ENCODE measurements at regions not wholly inside any gene's neighbourhood (a gene's known extent, or its start where the extent isn't known, plus 50 kb on each side); places are given as distances from the start of the nearest gene placed in this dataset.

GRCh38 chr20:56720620-56721213 is 91.6 kb downstream of the TFAP2C start:
- ChIA-PET POLR2A (no interaction called here), CTCF (interaction anchor here (0.6 kb wide), 1 partner anchor 43 kb away, joined by 3 read pairs; no protein-coding TSS in a partner anchor)
- TF ChIP-seq FOXA1 (IDR thresholded peaks at IDR 0.05), result no peak
- no peak for TF ChIP-seq TARDBP (IDR thresholded peaks at IDR 0.05)
- no peak for TF ChIP-seq CTBP1 (IDR thresholded peaks at IDR 0.05; ENCODE audit: borderline replicate concordance)
- TF ChIP-seq ZNF384 (IDR thresholded peaks at IDR 0.05), result no peak
- no peak for TF ChIP-seq FOXM1 (IDR thresholded peaks at IDR 0.05; ENCODE audit: borderline replicate concordance)
- no peak for TF ChIP-seq ARNT (IDR thresholded peaks at IDR 0.05)
- no peak for TF ChIP-seq SP1 (IDR thresholded peaks at IDR 0.05)
- TF ChIP-seq L3MBTL2 (conservative IDR thresholded peaks at IDR 0.05), result no peak
- TF ChIP-seq, protein P1, sequence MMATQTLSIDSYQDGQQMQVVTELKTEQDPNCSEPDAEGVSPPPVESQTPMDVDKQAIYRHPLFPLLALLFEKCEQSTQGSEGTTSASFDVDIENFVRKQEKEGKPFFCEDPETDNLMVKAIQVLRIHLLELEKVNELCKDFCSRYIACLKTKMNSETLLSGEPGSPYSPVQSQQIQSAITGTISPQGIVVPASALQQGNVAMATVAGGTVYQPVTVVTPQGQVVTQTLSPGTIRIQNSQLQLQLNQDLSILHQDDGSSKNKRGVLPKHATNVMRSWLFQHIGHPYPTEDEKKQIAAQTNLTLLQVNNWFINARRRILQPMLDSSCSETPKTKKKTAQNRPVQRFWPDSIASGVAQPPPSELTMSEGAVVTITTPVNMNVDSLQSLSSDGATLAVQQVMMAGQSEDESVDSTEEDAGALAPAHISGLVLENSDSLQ (IDR thresholded peaks at IDR 0.05), result no peak
- no peak for TF ChIP-seq BHLHE40 (IDR thresholded peaks at IDR 0.05; ENCODE audit: borderline replicate concordance)
- no peak for TF ChIP-seq ELF4 (IDR thresholded peaks at IDR 0.05)
- DNase-seq (ENCODE audit: extremely low spot score), result no peak

GRCh38 chr20:56722042-56722441 is 92.9 kb downstream of the TFAP2C start:
- DNase-seq (ENCODE audit: extremely low spot score), result no peak
- ChIA-PET POLR2A (no interaction called here), CTCF (no interaction called here)
- TF ChIP-seq LEF1 (IDR thresholded peaks at IDR 0.05; ENCODE audit: borderline replicate concordance) (no peak), SP1 (IDR thresholded peaks at IDR 0.05) (no peak), FOXK2 (IDR thresholded peaks at IDR 0.05) (no peak), L3MBTL2 (conservative IDR thresholded peaks at IDR 0.05) (no peak), HDGF (IDR thresholded peaks at IDR 0.05; ENCODE audit: borderline replicate concordance) (no peak), ZNF384 (IDR thresholded peaks at IDR 0.05) (no peak), ELF4 (IDR thresholded peaks at IDR 0.05) (no peak), ARNT (IDR thresholded peaks at IDR 0.05) (no peak), NFRKB (IDR thresholded peaks at IDR 0.05) (no peak), BHLHE40 (IDR thresholded peaks at IDR 0.05; ENCODE audit: borderline replicate concordance) (no peak), TARDBP (IDR thresholded peaks at IDR 0.05) (no peak), FOXM1 (IDR thresholded peaks at IDR 0.05; ENCODE audit: borderline replicate concordance) (no peak), SUZ12 (IDR thresholded peaks at IDR 0.05) (no peak)
- TF ChIP-seq, protein P1 (IDR thresholded peaks at IDR 0.05), result no peak

- TF ChIP-seq NFRKB (IDR thresholded peaks at IDR 0.05), result no peak
- no peak for TF ChIP-seq ZNF384 (IDR thresholded peaks at IDR 0.05)
- no peak for TF ChIP-seq LEF1 (IDR thresholded peaks at IDR 0.05; ENCODE audit: borderline replicate concordance)
- no peak for TF ChIP-seq SP1 (IDR thresholded peaks at IDR 0.05)
- no peak for TF ChIP-seq BHLHE40 (IDR thresholded peaks at IDR 0.05; ENCODE audit: borderline replicate concordance)
- TF ChIP-seq FOXK2 (IDR thresholded peaks at IDR 0.05), result no peak
- no peak for TF ChIP-seq ELF4 (IDR thresholded peaks at IDR 0.05)
- TF ChIP-seq, protein P1 (IDR thresholded peaks at IDR 0.05), result no peak
- TF ChIP-seq SUZ12 (IDR thresholded peaks at IDR 0.05), result no peak
- no peak for TF ChIP-seq TARDBP (IDR thresholded peaks at IDR 0.05)
- TF ChIP-seq ARNT (IDR thresholded peaks at IDR 0.05), result no peak
- TF ChIP-seq CTBP1 (IDR thresholded peaks at IDR 0.05; ENCODE audit: borderline replicate concordance), result no peak
- no peak for TF ChIP-seq FOXM1 (IDR thresholded peaks at IDR 0.05; ENCODE audit: borderline replicate concordance)
- TF ChIP-seq L3MBTL2 (conservative IDR thresholded peaks at IDR 0.05), result no peak
- TF ChIP-seq FOXA1 (IDR thresholded peaks at IDR 0.05), result no peak
- TF ChIP-seq HDGF (IDR thresholded peaks at IDR 0.05; ENCODE audit: borderline replicate concordance), result no peak
- no peak for DNase-seq (ENCODE audit: extremely low spot score)
- CTCF ChIA-PET, result no interaction called here
- POLR2A ChIA-PET, result no interaction called here
Measured at GRCh38 chr20:56723331-56723730, 94.2 kb downstream of the TFAP2C start.

- ChIA-PET CTCF (no interaction called here), POLR2A (no interaction called here)
- TF ChIP-seq NFRKB (IDR thresholded peaks at IDR 0.05), result no peak
- TF ChIP-seq BHLHE40 (IDR thresholded peaks at IDR 0.05; ENCODE audit: borderline replicate concordance), result no peak
- no peak for TF ChIP-seq TARDBP (IDR thresholded peaks at IDR 0.05)
- TF ChIP-seq, protein P1 (IDR thresholded peaks at IDR 0.05), result no peak
- no peak for TF ChIP-seq ZNF384 (IDR thresholded peaks at IDR 0.05)
- no peak for TF ChIP-seq L3MBTL2 (conservative IDR thresholded peaks at IDR 0.05)
- no peak for TF ChIP-seq HDGF (IDR thresholded peaks at IDR 0.05; ENCODE audit: borderline replicate concordance)
- no peak for TF ChIP-seq SUZ12 (IDR thresholded peaks at IDR 0.05)
- no peak for TF ChIP-seq ARNT (IDR thresholded peaks at IDR 0.05)
- TF ChIP-seq SP1 (IDR thresholded peaks at IDR 0.05), result no peak
- DNase-seq (ENCODE audit: extremely low spot score), result no peak
Measured at GRCh38 chr20:56724241-56724757, 95.2 kb downstream of the TFAP2C start.

DNA sequence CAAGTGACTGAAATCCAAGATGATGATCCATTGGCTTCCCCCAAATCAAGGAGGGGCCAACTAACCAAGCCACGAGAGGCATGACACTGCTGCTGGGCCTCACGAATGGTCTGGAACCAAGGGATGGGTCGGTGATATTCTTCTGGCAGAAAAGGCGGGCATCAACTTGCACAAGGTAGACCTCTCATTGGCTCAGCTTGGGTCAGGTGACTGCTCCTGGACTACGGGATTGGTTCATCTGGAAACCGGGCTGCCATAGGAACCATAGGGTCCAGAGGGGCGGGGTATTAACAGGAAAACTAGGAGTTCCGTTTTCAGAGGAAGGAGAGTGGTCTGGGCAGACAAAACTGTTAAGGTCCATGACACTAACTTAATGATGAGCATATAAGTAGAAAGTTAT is 100.9 kb downstream of the TFAP2C start:
- DNase-seq (ENCODE audit: extremely low spot score), result no peak
- POLR2A ChIA-PET, result no interaction called here
- CTCF ChIA-PET, result no interaction called here
- no peak for TF ChIP-seq L3MBTL2 (conservative IDR thresholded peaks at IDR 0.05)
- TF ChIP-seq, protein P1 (IDR thresholded peaks at IDR 0.05), result no peak
- no peak for TF ChIP-seq HDGF (IDR thresholded peaks at IDR 0.05; ENCODE audit: borderline replicate concordance)
- TF ChIP-seq ELF4 (IDR thresholded peaks at IDR 0.05), result no peak
- no peak for TF ChIP-seq NFRKB (IDR thresholded peaks at IDR 0.05)
- TF ChIP-seq SP1 (IDR thresholded peaks at IDR 0.05), result no peak
- no peak for TF ChIP-seq FOXK2 (IDR thresholded peaks at IDR 0.05)
- TF ChIP-seq LEF1 (IDR thresholded peaks at IDR 0.05; ENCODE audit: borderline replicate concordance), result no peak
- no peak for TF ChIP-seq FOXM1 (IDR thresholded peaks at IDR 0.05; ENCODE audit: borderline replicate concordance)
- no peak for TF ChIP-seq CTBP1 (IDR thresholded peaks at IDR 0.05; ENCODE audit: borderline replicate concordance)
- TF ChIP-seq FOXA1 (IDR thresholded peaks at IDR 0.05), result no peak
- no peak for TF ChIP-seq SUZ12 (IDR thresholded peaks at IDR 0.05)
- no peak for TF ChIP-seq ARNT (IDR thresholded peaks at IDR 0.05)
- no peak for TF ChIP-seq ZNF384 (IDR thresholded peaks at IDR 0.05)
- no peak for TF ChIP-seq TARDBP (IDR thresholded peaks at IDR 0.05)
- no peak for TF ChIP-seq BHLHE40 (IDR thresholded peaks at IDR 0.05; ENCODE audit: borderline replicate concordance)

All from HEK293T (cell line).